ENCODE measurements at regions not wholly inside any gene's neighbourhood (a gene's known extent, or its start where the extent isn't known, plus 50 kb on each side); places are given as distances from the start of the nearest gene placed in this dataset.

- H3K27ac ChIP-seq, result no peak overlapping the region
- intact Hi-C loops (cut with DNase I), result no loop called here
Observed at GRCh38 chr6:40170856-40171255, 236.6 kb upstream of the MOCS1 start.

GRCh38 chr6:40169878-40170277, 235.6 kb upstream of the MOCS1 start:
- Histone ChIP-seq H3K36me3 (no peaks in the 10 kb centered on the region), H3K4me1 (no peaks in the 10 kb centered on the region)
- intact Hi-C loops (cut with DNase I), result no loop called here

More at GRCh38 chr6:40170856-40171255, 236.6 kb upstream of the MOCS1 start:
- no peak for DNase-seq (ENCODE audit: extremely low spot score in 2 of 2)
- Histone ChIP-seq H3K4me1 (no peaks in the 10 kb centered on the region), H3K27me3 (no peaks in the 10 kb centered on the region), H3K9me3 (no peaks in the 10 kb centered on the region), H3K4me3 (no peak overlapping the region), H3K36me3 (no peaks in the 10 kb centered on the region)
- TF ChIP-seq POLR2A (IDR thresholded peaks at IDR 0.05) (no peak), CTCF (IDR thresholded peaks at IDR 0.05) (no peak), POLR2AphosphoS5 (IDR thresholded peaks at IDR 0.05; ENCODE audit: insufficient read depth in 1 of 2, low read depth in 1 of 2) (no peak)

GRCh38 chr6:40166963-40167362, 232.7 kb upstream of the MOCS1 start:
- TF ChIP-seq CTCF (IDR thresholded peaks at IDR 0.05), result no peak
- no peak for TF ChIP-seq POLR2A (IDR thresholded peaks at IDR 0.05)
- no peak for TF ChIP-seq POLR2AphosphoS5 (IDR thresholded peaks at IDR 0.05; ENCODE audit: insufficient read depth in 1 of 2, low read depth in 1 of 2)
- intact Hi-C loops (cut with DNase I), result loop anchor here (1.0 kb wide), 1 partner anchor 11 kb away; no protein-coding TSS in a partner anchor
- Histone ChIP-seq H3K9me3 (no peaks in the 10 kb centered on the region), H3K27ac (no peak overlapping the region), H3K36me3 (no peaks in the 10 kb centered on the region), H3K27me3 (no peaks in the 10 kb centered on the region), H3K4me1 (no peaks in the 10 kb centered on the region), H3K4me3 (no peak overlapping the region)
- no peak for DNase-seq (ENCODE audit: extremely low spot score in 2 of 2)

More at GRCh38 chr6:40169878-40170277, 235.6 kb upstream of the MOCS1 start:
- Histone ChIP-seq H3K9me3 (no peaks in the 10 kb centered on the region), H3K27ac (no peak overlapping the region), H3K4me3 (no peak overlapping the region), H3K27me3 (no peaks in the 10 kb centered on the region)
- no peak for DNase-seq (ENCODE audit: extremely low spot score in 2 of 2)
- TF ChIP-seq POLR2A (IDR thresholded peaks at IDR 0.05) (no peak), CTCF (IDR thresholded peaks at IDR 0.05) (no peak), POLR2AphosphoS5 (IDR thresholded peaks at IDR 0.05; ENCODE audit: insufficient read depth in 1 of 2, low read depth in 1 of 2) (no peak)

GRCh38 chr6:40165036-40165709, 230.9 kb upstream of the MOCS1 start:
- H3K4me1 ChIP-seq, result no peaks in the 10 kb centered on the region
- intact Hi-C loops (cut with DNase I), result no loop called here
- TF ChIP-seq POLR2AphosphoS5 (IDR thresholded peaks at IDR 0.05; ENCODE audit: insufficient read depth in 1 of 2, low read depth in 1 of 2) (no peak), CTCF (IDR thresholded peaks at IDR 0.05) (no peak), POLR2A (IDR thresholded peaks at IDR 0.05) (no peak)
- H3K36me3 ChIP-seq, result no peaks in the 10 kb centered on the region
- DNase-seq (ENCODE audit: extremely low spot score in 2 of 2), result no peak
- no peaks in the 10 kb centered on the region for H3K9me3 ChIP-seq
- no peaks in the 10 kb centered on the region for H3K27me3 ChIP-seq
- no peak overlapping the region for H3K27ac ChIP-seq
- no peak overlapping the region for H3K4me3 ChIP-seq

GRCh38 chr6:40164345-40164755, 230.1 kb upstream of the MOCS1 start:
- Histone ChIP-seq H3K9me3 (no peaks in the 10 kb centered on the region), H3K4me3 (no peak overlapping the region), H3K36me3 (no peaks in the 10 kb centered on the region), H3K27ac (no peak overlapping the region), H3K27me3 (no peaks in the 10 kb centered on the region), H3K4me1 (no peaks in the 10 kb centered on the region)
- TF ChIP-seq POLR2A (IDR thresholded peaks at IDR 0.05), result no peak
- TF ChIP-seq CTCF (IDR thresholded peaks at IDR 0.05), result no peak
- no peak for TF ChIP-seq POLR2AphosphoS5 (IDR thresholded peaks at IDR 0.05; ENCODE audit: insufficient read depth in 1 of 2, low read depth in 1 of 2)
- DNase-seq (ENCODE audit: extremely low spot score in 2 of 2), result no peak
- intact Hi-C loops (cut with DNase I), result no loop called here
